NCI-H69 (cell line): ENCODE measurements at regions not wholly inside any gene's neighbourhood (a gene's known extent, or its start where the extent isn't known, plus 50 kb on each side); places are given as distances from the start of the nearest gene placed in this dataset.
"Not testable (repeated sequence)": the region's sequence is repeated elsewhere in the genome, so short reads cannot be mapped to it uniquely, and the experiment has no call there.

Experiments used
- DNase-seq: peaks from one replicate; lab custom pipeline; 2025; lab: John Stamatoyannopoulos, UW

DNA sequence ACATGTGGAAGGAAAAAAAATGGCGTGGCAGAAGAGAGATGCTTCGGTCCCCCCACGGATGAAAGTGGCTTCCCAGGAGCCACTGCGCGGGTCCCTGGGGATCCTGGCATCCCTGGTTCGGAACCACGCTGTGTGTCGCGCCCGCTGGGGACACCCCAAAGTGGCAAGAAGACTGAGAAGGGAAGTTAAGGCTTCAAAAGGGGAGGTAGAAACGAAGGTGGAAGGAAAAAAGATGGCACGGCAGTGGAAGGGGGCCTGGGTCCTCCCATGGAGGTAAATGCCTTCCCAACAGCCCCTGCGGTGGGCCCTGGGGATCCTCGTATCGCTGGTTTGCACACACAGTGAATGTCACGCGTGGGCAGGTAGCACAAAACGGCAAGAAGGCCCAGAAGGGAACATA is 281.7 kb downstream of the ALG10 start:
- DNase-seq: no peak

DNA sequence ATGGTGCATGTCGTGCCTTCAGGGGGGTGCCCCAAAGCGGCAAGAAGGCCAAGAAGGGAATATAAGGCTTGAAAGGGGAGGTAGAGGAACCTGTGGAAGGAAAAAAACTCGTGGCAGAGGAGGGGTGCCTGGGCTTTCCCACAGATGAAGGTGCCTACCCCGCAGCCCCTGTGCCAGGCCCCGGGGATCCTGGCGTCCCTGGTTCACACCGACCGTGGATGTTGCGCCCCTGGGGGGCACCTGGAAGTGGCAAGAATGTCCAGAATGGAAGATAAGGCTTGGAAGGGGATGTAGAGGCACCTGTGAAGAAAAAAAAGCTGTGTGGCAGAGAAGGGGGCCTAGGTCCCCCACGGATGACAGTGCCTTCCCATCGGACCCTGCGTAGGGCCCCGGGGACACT is 282.2 kb downstream of the ALG10 start:
- no peak for DNase-seq

DNA sequence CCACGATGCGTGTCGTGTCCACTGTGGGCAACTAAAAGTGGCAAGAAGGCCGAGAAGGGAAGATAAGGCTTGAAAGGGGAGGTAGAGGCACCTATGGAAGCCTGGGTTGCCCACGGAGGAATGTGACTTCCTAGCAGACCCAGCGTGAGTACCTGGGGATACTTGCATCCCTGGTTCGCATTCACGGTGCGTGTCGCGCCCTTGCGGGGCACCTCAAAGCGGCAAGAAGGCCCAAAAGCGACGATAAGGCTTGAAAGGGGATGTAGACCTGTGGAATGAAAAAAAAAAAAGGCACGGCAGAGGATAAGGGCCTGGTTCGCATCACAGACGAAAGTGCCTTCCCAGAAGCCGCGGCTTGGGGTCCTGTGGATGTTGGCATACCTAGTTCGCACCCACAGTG is 282.9 kb downstream of the ALG10 start:
- DNase-seq: no peak

DNA sequence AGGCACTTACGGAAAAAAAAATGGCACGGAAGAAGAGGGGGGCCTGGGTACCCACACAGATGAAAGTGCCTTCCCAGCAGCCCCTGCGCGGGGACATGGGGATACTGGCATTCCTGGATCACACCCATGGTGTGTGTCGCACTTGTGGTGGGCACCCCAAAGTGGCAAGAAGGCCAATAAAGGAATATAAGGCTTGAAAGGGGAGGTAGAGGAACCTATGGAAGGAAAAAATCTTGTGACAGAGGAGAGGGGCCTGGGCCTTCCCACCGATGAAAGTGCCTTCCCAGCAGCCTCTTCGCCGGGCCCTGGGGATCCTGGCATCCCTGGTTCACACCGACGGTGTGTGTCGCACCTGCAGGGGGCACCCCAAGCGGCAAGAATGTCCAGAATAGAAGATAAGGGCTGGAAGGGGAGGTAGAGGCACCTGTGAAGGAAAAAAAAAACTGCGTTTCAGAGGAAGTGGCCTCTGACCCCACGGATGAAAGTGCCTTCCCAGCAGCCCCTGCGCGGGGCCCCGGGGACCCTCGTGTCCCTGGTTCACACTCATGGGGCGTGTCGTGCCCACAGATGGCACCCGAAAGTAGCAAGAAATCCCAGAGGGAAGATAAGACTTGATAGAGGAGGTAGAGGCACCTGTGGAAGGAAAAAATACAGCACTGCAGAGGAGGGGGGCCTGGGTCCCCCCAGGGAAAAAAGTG is 284.0 kb downstream of the ALG10 start:
- DNase-seq: no peak

DNA sequence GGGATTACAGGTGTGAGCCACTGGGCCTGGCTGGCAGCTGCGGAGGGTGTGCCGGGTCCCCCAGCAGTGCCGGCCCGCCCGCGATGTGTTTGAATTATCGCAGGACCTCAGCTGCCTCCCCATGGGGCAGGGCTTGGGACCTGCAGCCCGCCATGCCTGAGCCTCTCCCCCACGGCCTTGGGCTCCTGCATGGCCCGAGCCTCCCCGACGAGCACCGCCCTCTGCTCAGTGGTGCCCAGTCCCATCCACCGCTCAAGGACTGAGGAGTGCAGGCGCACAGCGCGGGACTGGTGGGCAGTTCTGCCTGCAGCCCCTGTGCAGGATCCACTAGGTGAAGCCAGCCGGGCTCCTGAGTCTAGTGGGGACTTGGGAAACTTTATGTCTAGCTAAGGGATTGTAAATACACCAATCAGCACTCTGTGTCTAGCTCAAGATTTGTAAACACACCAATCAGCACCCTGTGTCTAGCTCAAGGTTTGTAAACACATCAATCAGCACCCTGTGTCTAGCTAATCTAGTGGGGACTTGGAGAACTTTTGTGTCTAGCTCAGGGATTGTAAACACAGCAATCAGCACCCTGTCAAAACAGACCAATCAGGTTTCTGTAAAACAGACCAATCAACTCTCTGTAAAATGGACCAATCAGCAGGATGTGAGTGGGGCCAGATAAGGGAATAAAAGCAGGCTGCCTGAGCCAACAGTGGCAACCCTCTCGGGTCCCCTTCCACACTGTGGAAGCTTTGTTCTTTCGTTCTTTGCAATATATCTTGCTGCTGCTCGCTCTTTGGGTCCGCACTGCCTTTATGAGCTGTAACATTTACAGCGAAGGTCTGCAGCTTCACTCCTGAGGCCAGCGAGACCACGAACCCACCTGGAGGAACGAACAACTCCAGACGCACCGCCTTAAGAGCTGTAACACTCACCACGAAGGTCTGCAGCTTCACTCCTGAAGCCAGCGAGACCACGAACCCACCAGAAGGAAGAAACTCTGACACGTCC is 287.8 kb downstream of the ALG10 start:
- not testable (repeated sequence) for DNase-seq

DNA sequence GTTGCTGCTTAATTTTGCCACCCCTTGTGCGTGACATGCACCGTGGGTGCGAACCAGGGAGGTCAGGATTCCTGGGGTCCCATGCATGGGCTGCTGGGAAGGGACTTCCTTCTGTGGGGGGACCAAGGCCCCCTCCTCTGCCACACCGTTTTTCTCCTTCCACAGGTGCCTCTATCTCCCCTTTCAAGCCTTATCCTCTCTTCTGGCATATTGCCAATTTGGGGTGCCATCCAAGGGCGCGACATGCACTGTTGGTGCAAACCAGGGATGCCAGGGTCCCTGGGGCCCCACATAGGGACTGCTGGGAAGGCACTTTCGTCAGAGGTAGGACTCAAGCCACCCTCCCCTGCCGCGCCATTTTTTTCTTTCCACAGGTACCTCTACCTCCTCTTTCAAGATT is 289.0 kb downstream of the ALG10 start:
- DNase-seq: no peak

DNA sequence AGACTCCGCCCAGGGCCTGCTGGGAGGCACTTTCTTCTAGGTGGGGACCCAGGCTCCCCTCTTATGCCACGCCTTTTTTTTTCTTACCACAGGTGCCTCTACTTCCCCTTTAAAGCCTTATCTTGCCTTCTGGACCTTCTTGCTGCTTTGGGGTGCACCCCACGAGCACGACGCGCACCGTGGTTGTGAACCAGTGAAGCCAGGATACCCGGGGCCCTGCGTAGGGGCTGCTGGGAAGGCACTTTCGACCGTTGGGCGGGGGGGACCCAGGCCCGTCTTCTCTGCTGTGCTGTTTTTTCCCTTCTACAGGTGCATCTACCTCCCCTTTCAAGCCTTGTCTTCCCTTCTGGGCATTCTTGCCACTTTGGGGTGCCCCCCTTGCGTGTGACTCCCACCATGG is 305.4 kb downstream of the ALG10 start:
- DNase-seq: no peak

DNA sequence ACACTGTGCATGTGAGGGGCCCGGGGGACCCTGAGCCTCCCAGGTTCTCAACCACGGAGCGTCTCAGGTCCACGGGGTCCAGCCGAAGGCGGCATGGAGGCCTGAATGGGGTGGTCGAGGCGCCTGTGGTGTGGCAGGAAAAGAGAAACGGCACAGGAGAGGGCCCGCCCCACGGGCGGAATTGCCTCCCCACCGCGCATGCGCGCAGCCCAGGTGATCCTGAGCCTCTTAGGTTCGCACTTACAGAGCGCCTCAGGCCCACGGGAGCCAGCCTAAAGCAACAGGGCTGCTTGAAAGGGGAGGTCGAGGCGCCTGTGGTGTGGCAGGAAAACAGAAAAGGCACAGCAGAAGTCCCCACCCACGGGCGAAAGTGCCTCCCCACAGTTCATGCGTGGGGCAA is 311.0 kb downstream of the ALG10 start:
- DNase-seq: no peak

DNA sequence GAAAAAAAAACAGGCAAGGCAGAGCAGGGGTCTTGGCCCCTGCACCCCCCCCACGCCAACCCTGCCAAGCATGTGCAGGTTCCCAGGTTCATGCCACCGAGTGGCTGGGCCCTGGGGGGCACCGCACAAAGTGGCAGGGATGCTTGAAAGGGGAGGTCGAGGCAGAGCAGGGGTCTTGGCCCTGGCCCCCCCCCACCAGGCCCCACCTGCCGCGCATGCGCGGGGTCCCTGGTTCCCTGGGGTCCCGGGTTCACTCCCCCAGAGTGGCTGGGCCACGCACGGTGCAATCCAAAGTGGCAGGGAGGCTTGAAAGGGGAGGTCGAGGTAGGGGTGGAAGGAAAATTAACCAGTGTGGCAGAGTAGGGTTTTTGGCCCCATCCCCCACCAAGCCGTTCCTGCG is 312.2 kb downstream of the ALG10 start:
- no peak for DNase-seq

DNA sequence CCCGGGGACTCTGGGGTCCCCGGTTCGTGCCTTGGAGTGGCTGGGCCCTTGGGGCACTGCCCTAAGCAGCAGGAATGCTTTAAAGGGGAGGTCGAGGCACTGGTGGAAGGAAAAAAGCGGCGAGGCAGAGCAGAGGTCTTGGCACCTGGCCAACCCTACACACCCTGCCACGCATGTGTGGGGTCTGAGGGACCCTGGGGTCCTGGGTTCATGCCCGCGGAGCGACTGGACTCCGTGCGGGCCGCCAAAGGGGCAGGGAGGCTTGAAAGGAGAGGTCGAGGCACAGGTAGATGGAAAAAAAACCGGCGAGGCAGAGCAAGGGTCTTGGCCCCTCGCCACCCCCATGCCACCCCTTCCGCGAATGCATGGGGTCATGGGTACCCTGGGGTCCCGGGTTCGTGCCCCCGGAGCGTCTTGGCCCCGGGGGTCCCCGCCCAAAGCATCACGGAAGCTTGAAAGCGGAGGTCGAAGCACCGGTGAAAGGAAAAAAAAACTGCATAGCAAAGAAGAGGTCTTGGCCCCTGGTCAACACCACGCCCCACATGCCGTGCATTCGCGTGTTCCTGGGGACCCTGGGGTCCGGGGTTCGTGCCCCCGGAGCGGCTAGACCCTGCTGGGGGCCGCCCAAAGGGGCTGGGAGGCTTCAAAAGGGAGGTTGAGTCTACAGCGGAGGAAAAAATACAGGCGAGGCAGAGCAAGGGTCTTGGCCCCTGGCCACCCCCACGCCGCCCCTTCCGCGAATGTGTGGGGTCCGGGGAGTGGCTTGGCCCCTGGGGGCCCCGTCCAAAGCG is 312.9 kb downstream of the ALG10 start:
- no peak for DNase-seq

DNA sequence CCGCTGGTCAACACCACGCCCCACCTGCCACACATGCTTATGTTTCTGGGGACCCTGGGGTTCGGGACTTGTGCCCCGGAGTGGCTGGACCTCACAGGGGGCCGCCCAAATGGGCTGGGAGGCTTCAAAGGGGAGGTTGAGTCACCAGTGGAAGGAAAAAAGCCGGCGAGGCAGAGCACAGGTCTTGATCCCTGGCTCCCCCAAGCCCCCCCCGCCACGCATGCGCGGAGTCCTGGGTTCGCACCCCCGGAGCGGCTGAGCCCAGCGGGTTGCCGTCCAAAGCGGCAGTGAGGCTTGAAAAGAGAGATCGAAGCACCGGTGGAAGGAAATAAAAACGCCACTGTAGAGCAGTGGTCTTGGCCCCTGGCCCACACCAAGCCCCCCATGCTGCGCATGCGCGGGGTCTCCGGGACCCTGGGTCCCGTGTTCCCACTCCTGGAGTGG is 313.5 kb downstream of the ALG10 start:
- DNase-seq: no peak

DNA sequence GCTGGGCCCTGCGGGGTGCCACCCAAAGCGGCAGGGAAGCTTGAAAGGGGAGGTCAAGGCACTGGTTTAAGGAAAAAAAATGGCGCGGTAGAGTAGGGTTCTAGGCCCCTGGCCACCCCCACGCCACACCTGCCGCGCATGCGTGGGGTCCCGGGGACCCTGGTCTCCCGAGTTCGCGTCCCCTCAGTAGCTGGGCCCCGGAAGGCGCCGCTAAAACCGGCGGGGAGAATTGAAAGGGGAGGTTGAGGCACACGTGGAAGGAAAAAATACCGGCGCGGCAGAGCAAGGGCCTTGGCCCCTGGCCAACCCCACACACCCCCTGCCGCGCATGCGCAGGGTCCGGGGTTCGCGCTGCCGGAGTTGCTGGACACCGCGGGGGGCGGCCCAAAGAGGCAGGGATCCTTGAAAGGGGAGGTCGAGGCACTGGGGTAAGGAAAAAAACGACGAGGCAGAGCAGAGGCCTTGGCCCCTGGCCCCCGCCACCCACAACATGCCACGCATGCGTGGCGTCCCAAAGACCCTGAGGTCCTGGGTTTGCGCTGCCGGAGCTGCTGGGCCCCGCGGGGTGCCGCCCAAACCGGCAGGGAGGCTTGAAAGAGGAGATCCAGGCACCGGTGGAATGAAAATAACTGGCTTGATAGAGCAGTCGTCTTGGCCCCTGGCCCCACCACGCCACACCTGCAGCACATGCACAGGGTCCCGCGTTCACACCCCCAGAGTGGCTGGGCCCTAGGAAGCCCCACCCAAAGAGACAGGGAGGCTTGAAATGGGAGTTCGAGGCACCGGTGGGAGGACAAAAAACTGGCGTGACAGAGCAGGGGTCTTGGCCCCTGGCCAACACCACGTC is 314.5 kb downstream of the ALG10 start:
- DNase-seq: no peak

DNA sequence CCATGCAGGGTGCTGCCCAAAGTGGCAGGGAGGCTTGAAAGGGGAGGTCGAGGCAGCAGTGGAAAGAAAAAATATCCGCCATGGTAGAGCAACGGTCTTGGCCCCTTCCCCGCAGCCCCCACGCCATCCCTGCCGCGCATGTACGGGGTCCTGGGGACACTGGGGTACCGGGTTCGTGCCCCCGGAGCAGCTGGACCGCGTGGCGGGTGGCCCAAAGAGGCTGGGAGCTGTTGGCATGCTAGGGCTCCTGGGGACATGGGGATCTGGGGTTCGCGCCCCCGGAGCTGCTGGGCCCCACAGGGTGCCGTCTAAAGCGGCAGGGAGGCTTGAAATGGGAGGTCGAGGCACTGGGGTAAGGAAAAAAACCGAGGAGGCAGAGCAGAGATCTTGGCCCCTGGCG is 316.5 kb downstream of the ALG10 start:
- no peak for DNase-seq

DNA sequence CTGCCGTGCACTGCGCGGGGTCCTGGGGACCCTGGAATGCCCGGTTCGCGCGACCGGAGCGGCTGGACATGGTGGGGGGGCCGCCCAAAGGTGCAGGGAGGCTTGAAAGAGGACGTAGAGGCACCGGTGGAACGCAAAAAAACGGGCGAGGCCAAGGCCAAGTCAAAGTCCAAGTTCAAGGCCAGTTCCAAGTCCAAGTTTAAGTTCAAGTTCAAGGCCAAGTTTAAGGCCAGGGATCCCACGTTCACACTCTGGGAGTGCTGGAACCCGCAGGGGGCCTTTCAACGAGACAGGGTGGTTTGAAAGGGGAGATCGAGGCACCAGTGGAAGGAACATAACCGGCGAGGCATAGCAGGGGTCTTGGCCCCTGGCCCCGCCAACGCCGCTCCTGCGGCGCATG is 317.6 kb downstream of the ALG10 start:
- no peak for DNase-seq

DNA sequence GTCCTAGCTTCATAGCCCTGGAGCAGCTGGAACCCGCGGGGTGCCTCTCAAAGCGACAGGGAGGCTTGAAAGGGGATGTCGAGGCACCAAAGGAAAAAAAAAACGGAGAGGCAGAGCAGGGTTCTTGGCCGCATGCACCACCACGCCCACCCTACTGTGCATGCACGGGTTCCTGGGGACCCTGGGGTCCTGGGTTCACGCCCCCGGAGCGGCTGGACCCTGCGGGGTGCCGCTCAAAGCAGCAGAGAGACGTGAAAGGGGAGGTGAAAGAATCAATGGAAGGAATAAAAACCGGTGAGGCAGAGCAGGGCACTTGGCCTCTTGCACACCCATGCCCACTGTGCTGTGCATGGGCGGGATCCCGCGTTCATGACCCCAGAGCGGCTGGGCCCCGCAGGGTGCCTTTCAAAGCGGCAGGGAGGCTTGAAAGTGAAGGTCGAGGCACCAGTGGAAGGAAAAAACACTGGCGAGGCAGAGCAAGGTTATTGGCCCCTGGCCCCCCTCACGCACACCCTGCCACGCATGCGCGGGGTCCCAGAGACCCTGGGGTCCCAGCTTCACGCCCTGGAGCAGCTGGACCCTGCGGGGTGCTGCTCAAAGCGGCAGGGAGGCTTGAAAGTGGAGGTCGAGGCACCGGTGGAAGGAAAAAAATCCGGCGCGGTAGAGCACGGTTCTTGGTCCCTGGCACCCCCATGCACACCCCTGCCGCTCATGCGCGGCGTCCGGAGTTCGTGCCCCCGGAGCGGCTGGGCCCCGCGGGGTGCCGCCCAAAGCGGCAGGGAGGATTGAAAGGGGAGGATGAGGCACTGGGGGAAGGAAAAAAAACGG is 318.5 kb downstream of the ALG10 start:
- DNase-seq: no peak

DNA sequence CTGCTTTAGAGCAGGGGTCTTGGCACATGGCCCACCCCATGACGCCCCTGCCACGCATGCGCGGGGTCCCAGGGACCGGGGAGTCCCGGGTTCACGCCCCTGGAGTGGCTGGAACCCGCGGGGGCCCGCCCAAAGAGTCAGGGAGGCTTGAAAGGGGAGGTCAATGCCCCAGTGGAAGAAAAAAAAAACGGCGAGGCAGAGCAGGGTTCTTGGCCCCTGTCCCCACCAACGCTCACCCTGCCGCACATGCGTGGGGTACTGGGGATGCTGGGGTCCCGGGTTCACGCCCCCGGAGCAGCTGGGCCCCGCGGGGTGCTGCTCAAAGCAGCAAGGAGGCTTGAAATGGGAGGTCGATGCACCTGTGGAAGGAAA is 319.1 kb downstream of the ALG10 start:
- DNase-seq: no peak

DNA sequence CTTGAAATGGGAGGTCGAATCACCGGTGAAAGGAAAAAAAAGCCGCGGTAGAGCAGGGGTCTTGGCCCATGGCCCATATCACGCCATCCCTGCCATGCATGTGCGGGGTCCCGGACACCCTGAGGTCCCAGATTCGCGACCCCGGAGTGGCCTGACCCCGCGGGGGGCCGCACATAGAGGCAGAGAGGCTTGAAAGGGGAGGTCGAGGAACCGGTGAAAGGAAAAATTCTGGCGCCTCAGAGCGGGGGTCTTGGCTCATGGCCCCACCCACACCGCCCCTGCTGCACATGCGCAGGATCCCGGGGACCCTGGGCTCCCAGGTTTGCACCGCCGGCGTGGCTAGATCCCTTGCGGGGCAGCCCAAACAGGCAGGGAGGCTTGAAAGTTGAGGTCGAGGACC is 319.8 kb downstream of the ALG10 start:
- DNase-seq: no peak

DNA sequence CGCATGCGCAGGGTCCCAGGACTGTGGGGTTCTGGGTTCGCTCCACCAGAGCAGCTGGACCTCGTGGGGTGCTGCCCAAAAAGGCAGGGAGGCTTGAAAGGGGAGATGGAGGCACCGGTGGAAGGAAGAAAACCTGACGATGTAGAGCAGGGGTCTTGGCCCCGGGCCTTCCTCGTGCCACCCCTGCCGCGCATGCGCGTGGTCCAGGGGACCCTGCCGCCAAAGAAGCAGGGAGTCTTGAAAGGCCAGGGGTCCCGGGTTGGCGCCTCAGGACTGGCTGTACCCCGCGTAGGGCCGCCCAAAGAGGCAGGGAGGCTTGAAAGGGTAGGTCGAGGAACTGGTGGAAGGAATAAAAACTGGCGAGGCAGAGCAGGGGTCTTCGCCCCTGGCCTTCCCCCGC is 321.0 kb downstream of the ALG10 start:
- no peak for DNase-seq

DNA sequence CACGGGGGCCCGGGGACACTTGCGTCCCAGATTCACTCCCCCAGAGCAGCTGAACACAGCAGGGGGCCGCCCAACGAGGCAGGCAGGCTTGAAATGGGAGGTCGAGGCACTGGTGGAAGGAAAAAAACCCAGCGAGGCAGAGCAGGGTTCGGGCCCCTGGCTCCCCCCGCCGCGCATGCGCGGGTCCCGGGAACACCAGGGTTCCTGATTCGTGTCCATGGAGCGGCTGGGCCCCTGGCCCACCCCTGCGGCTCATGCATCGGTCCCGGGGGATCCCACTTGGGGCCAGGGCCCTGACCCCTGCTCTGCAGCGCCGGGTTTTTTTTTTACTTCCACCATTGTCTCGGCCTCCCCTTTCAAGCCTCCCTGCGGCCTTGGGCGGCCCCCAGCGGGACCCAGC is 321.5 kb downstream of the ALG10 start:
- no peak for DNase-seq

DNA sequence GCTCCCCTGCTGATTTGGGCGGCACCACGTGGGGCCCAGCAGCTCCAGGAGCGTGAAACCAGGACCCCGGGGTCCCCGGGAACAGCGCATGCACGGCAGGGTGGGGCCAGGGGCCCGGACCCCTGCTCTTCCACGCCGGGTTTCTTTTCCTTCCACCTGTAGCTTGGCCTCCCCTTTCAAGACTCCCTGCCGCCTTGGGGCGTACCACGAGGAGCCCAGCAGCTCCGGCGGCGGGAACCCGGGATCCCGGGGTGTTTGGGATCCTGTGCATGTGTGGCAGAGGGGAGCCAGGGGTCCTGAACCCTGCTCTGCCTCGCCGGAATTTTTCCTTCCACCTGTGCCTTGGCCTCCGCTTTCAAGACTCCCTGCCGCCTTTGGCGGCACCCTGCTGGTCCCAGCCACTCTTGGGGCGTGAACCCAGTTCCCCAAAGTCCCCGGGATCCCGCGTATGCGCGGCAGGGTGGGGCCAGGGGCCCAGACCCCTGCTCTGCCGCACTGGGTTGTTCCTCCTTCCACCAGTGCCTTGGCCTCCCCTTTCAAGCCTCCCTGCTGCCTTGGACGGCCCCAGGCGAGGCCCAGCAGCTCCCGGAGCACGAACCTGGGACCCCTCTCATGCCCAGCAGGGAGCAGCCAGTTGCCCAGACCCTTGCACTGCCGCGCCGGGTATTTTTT is 322.7 kb downstream of the ALG10 start:
- DNase-seq: no peak
